ENCODE measurements at regions not wholly inside any gene's neighbourhood (a gene's known extent, or its start where the extent isn't known, plus 50 kb on each side); places are given as distances from the start of the nearest gene placed in this dataset.

DNA sequence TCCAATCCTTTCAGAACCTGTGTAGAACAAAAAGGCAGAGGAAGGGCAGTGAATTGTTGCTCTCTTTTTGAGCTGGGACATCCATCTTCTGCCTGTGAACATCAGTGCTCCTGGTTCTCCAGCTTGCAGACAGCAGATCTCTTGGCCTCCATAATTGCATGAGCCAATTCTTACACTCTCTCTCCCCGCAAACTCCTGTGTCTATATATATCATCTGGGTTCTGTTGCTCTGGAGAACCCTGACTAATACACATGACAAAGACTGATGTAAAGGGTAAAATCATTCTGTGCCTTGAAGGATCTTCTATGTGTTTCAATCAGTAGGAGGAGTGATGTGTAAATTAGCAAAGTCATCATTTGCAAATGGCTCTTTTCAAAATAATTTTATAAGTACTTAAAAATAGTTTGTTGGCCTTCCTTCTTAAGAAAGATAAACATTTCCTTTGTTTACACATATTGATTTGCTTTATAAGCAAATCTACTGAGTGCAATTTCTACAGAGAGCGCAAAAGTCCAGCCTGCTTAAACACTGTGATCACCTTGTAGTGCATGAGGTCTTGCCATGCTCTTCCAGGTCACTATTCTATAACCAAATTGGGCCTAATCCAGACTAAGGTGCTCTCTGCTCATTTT lies 154.9 kb upstream of the ANKRD28 start:
- DNase-seq: no peak

DNA sequence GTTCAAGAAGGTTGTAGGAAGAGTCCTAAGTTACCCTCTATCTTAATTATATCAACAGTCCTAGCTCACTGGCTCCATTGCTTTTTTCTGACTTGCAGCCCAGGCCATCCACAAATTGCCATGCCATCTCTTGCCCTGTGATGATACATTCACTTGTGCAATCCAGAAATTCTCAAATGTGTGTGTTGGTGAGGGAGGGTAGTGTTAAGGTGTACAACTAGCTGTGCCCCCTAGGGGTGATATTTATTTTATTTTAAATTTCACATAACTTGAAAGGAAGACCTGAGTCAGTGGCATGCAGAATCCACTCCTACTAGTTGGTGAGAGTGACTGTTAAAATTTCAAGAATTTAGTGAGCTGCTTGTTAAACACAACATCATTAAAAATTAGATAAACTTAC lies 156.1 kb upstream of the ANKRD28 start:
- no peak for DNase-seq

DNA sequence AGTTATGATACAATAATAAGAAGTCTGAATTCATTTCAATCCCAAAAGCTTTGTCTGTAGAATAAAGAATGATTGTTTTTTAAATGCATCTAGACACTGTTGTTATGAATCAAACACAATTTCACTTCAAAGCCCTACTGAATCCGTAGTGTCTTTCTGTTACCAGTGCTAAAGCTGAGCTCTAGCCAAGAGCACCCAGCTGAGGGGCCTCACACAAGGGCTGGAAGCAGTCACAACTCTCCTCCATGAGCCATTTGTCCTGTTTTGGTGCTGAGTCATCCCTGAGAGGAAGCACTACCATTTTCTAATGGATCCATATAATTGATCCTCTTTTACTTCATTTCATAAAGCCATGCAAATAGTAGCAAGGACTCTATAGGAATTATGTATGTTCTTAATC lies 158.2 kb upstream of the ANKRD28 start:
- DNase-seq: no peak

DNA sequence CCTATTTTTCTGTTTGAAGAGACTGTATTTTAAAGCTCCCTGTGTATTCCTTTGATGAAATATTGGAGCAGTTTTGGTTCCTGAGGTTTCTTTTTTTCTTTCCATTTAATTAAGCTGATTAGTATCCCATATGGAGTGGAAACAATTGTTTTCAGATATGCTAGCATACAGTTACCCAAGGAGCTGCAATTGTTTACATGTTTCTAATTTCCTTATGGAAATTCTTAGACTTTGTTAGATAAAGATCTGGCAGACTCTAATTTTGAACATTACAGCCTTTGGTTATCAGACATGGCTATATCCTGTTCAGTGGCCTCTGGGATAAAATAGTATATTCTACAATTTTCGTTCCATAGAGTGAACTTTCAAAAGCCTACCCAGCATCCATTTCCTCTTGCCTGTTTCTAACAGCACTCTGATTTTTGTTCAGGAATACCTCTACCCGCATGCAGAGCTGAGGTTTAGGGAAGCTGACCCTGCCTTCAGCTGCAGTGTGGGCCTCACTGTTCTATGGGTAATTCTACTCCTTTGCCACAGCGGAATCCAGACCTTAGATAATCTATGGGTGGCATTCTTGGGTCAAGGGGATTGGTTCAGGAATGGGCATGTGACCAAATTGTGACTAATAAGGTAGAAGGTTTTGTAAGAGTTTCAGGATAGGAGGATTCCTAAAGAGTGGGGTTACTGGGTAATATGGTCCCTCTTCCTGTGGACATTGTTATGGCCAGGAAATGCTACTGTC lies 161.1 kb upstream of the ANKRD28 start:
- no peak for DNase-seq

- DNase-seq: no peak
Observed at GRCh38 chr3:15959434-15959811, 161.6 kb upstream of the ANKRD28 start.

- DNase-seq: no peak
Observed at GRCh38 chr3:15964605-15965442, 167.0 kb upstream of the ANKRD28 start.

GRCh38 chr3:15967577-15967976 lies 169.8 kb upstream of the ANKRD28 start:
- no peak for DNase-seq

- DNase-seq: no peak
Observed at GRCh38 chr3:15969874-15970640, 172.3 kb upstream of the ANKRD28 start.

- DNase-seq: no peak
Observed at GRCh38 chr3:15973414-15973813, 175.6 kb upstream of the ANKRD28 start.

GRCh38 chr3:15973940-15974339 lies 176.2 kb upstream of the ANKRD28 start:
- no peak for DNase-seq

DNA sequence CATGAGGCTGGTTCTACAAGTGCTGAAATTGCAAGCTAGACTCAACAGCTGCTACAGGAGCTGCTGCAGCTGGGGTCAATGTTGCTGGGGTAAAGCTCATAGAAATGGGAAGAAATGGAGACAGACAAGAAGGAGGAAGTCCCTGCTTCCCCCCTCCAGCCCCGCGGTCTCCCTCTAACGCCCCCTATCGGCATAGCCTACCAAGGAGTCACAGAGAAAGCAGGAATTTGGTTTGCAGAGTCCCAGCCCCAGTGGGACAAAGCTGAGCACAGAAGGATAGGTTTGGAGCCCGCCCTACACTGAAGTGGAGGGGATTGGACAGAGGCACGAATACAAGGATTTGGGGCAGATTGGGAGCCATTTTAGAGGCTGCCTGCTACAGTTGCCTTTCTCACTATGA lies 176.9 kb upstream of the ANKRD28 start:
- DNase-seq: no peak

- DNase-seq: no peak
Observed at GRCh38 chr3:15976524-15976923, 178.7 kb upstream of the ANKRD28 start.

DNA sequence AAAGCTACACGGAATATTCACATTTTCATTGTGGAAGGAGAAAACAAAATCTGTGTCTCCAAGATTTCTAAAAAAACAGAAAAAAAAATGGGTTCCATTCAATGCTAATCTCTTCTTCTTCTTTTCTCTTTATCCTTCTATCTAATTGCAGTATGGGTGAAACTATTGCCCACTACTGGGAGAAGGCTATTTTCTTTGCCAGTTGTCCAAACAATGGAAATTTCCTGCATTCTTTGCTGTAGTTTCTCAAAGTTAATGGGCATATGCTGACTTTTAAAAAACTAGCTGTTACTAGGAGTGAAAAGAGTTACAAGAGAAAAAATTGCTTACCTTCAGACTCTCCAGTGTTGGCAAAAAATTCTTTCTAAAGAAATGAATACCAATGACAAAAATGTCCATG lies 179.3 kb upstream of the ANKRD28 start:
- no peak for DNase-seq

GRCh38 chr3:15977598-15978232 lies 179.9 kb upstream of the ANKRD28 start:
- DNase-seq: no peak

GRCh38 chr3:15978801-15979200 lies 181.0 kb upstream of the ANKRD28 start:
- no peak for DNase-seq

DNA sequence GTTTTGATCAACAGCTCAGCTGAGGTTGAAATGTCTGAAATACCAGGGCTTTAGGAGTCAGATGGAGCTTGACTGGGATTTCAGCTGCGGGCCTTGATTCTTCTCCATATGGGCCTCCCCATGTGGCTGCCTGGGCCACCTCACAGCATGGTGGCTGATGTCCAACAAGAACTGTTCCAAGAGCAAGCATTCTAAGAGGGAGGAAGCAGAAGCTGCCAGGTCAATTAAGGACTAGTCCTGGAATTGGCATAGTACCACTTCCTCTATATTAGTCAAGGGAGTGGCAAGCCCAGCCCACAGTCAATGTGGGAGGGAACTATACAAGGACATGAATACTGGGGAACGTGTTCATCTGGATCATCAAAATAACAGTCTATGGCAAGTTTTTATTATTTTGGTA lies 181.7 kb upstream of the ANKRD28 start:
- DNase-seq: no peak

DNA sequence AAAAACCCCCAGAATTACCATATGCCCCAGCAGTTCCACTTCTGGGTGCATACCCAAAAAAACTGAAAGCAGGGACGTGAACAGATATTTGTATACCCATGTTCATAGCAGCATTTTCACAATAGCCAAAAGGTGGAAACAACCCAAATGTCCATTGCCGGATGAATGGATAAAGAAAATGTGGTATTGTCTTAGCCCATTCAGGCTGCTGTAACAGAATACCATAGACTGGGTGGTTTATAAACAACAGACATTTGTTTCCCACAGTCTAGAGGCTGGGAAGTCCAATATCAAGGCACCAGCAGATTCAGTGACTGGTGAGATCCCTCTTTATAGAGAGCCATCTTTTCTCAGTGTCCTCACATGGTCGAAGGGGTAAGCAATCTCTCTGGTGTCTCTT lies 182.1 kb upstream of the ANKRD28 start:
- DNase-seq: no peak

GRCh38 chr3:15982243-15982642 lies 184.5 kb upstream of the ANKRD28 start:
- no peak for DNase-seq

- no peak for DNase-seq
Observed at GRCh38 chr3:15982667-15983196, 185.0 kb upstream of the ANKRD28 start.

DNA sequence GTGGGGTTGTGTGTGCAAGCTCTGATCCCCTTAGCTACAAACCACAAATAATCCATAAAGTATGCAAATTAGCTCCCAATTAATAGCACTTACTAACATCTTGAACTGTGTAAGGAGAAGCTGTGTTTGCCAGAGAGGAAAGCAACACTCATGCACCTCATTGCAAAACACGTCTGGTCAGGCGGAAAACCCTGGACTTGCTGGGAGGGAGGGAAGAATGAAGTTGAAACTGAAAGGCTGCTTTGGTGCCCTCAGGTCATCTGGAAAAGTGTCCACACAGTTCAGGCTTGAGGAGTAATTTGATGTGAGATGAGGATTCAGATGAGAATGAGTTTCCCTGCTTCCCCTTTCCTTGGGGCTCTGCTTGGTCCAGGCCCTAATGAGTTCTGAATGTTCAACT lies 185.5 kb upstream of the ANKRD28 start:
- no peak for DNase-seq

DNA sequence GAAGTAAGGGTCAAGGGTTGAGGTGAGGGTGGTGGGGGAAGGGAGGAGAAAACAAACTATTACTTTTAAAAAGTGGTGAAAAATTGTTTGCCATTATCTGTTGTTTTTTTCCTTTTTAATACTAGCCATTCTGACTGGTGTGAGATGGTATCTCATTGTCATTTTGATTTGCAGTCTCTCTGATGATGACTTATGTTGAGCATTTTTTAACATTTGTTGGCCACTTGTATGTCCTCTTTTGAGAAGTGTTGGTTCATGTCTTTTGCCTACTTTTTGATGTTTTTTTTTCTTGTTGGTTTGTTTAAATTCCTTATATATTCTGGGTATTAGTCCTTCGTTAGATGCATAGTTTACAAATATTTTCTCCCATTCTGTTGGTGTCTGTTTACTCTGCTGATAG lies 185.9 kb upstream of the ANKRD28 start:
- DNase-seq: no peak

GRCh38 chr3:15989419-15989818 lies 185.1 kb upstream of the GALNT15 start:
- no peak for DNase-seq

Measured in activated CD4-positive, CD25-positive, alpha-beta regulatory T cell treated with anti-CD3 and anti-CD28 coated beads, Interleukin-2, amount 50 U/mL, for 72 hours (primary cell).